ENCODE measurements at regions not wholly inside any gene's neighbourhood (a gene's known extent, or its start where the extent isn't known, plus 50 kb on each side); places are given as distances from the start of the nearest gene placed in this dataset.
A peak's percentile ranks its signal among the peaks of the same experiment; 100 is the strongest.

DNA sequence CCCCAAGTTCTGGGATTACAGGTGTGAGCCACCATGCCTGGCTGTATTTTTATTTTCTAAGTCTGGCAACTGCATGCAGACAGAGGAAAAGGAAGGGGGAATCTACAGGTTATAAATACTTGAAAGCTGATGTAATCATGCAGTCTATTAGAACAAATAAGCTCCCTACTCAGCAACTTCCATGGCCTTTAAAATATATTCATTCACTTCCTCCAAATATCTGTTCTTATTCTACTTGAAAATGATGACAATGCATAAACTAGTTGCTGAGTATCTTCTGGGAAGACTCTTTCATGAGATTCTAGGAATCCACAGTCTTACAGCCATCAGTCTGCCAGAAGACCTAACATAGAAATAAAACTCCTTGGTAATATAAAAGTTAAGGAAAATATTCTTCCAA is 66.9 kb upstream of the NCKAP5 start:
- Histone ChIP-seq H3K36me3 (ENCODE audit: insufficient read depth, low read length) (no peaks in the 10 kb centered on the region), H3K4me3 (ENCODE audit: insufficient read depth, low read length) (no peak overlapping the region), H3K4me1 (ENCODE audit: insufficient read depth, low read length) (peaks cover 10% of the 10 kb centered on the region), H3K27ac (ENCODE audit: low read depth, low read length) (no peak overlapping the region), H3K27me3 (ENCODE audit: insufficient read depth, low read length) (no peaks in the 10 kb centered on the region), H3K9me3 (ENCODE audit: low read depth, low read length) (no peaks in the 10 kb centered on the region), H3K79me2 (ENCODE audit: insufficient read depth, low read length) (no peaks in the 10 kb centered on the region), H2AFZ (ENCODE audit: low read length) (no peak overlapping the region), H4K20me1 (ENCODE audit: insufficient read depth, low read length) (no peaks in the 10 kb centered on the region), H3K4me2 (ENCODE audit: insufficient read depth, low read length) (no peak overlapping the region)
- DNase-seq (ENCODE audit: insufficient read length, low spot score, missing footprints) = no peak
- TF ChIP-seq, protein P1, sequence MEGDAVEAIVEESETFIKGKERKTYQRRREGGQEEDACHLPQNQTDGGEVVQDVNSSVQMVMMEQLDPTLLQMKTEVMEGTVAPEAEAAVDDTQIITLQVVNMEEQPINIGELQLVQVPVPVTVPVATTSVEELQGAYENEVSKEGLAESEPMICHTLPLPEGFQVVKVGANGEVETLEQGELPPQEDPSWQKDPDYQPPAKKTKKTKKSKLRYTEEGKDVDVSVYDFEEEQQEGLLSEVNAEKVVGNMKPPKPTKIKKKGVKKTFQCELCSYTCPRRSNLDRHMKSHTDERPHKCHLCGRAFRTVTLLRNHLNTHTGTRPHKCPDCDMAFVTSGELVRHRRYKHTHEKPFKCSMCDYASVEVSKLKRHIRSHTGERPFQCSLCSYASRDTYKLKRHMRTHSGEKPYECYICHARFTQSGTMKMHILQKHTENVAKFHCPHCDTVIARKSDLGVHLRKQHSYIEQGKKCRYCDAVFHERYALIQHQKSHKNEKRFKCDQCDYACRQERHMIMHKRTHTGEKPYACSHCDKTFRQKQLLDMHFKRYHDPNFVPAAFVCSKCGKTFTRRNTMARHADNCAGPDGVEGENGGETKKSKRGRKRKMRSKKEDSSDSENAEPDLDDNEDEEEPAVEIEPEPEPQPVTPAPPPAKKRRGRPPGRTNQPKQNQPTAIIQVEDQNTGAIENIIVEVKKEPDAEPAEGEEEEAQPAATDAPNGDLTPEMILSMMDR (IDR thresholded peaks at IDR 0.05; ENCODE audit: extremely low read depth, low read depth, low read length) = no peak

DNA sequence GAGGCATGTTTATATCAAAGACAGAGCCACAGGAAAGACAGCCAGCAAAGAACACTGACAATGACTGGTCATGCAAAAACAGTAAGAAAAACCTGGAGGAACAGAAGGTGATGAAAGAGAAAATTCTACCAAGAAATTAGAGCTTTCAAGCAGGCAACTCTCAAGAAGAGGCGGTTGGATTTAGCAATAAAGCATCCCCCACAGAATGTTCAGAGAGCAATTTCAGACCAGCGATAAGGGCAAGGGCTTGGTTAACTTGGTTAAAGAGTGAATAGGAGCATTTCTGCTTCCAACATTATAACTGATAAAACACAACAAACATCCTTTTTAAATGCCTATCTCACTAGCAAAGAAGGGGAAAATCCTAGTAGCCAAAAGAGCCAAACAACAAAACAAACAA is 68.0 kb upstream of the NCKAP5 start:
- Histone ChIP-seq H3K4me2 (ENCODE audit: insufficient read depth, low read length) (no peak overlapping the region), H3K79me2 (ENCODE audit: insufficient read depth, low read length) (no peaks in the 10 kb centered on the region)

DNA sequence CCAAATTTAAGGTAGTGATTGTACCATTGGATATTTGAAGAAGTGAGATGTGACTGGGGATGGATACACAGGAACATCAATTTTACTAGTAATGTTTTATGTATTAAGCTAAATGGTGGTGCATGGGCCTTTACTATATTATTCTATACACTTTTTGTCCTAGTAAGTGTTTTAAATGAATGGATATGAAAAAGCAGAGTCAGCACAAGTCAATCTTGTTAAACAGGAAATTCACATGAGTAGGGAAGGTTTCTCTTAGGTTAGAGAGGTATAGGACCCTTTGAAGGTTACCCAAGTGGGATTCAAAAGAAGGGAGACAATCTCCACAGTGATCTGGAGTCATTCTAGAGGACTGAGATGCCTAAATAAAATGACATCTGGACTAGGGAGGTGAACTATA is 71.8 kb upstream of the NCKAP5 start:
- TF ChIP-seq, protein P1 (IDR thresholded peaks at IDR 0.05; ENCODE audit: extremely low read depth, low read depth, low read length) = no peak
- Histone ChIP-seq H3K79me2 (ENCODE audit: insufficient read depth, low read length) (no peaks in the 10 kb centered on the region), H3K4me1 (ENCODE audit: insufficient read depth, low read length) (peaks cover 19% of the 10 kb centered on the region), H3K4me3 (ENCODE audit: insufficient read depth, low read length) (no peak overlapping the region), H3K9me3 (ENCODE audit: low read depth, low read length) (no peaks in the 10 kb centered on the region), H2AFZ (ENCODE audit: low read length) (no peak overlapping the region), H3K27me3 (ENCODE audit: insufficient read depth, low read length) (no peaks in the 10 kb centered on the region), H3K4me2 (ENCODE audit: insufficient read depth, low read length) (no peak overlapping the region), H3K27ac (ENCODE audit: low read depth, low read length) (no peak overlapping the region), H3K36me3 (ENCODE audit: insufficient read depth, low read length) (no peaks in the 10 kb centered on the region), H4K20me1 (ENCODE audit: insufficient read depth, low read length) (no peaks in the 10 kb centered on the region)
- DNase-seq (ENCODE audit: insufficient read length, low spot score, missing footprints) = no peak

More for the DNA sequence above, 68.0 kb upstream of the NCKAP5 start:
- Histone ChIP-seq H3K27me3 (ENCODE audit: insufficient read depth, low read length) (no peaks in the 10 kb centered on the region), H2AFZ (ENCODE audit: low read length) (no peak overlapping the region), H3K4me3 (ENCODE audit: insufficient read depth, low read length) (no peak overlapping the region), H4K20me1 (ENCODE audit: insufficient read depth, low read length) (no peaks in the 10 kb centered on the region), H3K27ac (ENCODE audit: low read depth, low read length) (no peak overlapping the region), H3K9me3 (ENCODE audit: low read depth, low read length) (no peaks in the 10 kb centered on the region), H3K4me1 (ENCODE audit: insufficient read depth, low read length) (peaks cover 10% of the 10 kb centered on the region), H3K36me3 (ENCODE audit: insufficient read depth, low read length) (no peaks in the 10 kb centered on the region)
- no peak for DNase-seq (ENCODE audit: insufficient read length, low spot score, missing footprints)
- TF ChIP-seq, protein P1 (IDR thresholded peaks at IDR 0.05; ENCODE audit: extremely low read depth, low read depth, low read length) = no peak

DNA sequence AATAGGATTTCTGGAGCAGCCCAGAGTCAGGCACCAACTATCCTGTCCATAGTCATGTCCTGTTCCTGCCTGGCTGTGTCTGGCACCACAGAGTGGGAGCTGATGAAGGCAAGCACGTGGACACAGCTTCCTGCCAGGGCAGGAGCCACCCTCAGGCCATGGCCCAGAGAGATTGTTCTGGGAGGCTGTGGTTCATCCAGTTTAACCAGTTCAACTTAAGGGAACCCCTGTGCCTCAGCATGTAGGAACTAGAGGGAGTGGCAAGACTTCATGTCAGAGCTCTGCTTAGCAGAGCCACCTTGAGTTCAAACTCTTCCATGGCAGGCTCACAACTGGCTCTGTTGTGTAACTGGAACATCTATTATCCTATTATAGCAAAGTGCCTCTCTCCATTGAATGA is 73.2 kb upstream of the NCKAP5 start:
- no peaks in the 10 kb centered on the region for H3K27me3 ChIP-seq (ENCODE audit: insufficient read depth, low read length)
- H3K36me3 ChIP-seq (ENCODE audit: insufficient read depth, low read length) = no peaks in the 10 kb centered on the region
- no peak overlapping the region for H3K4me2 ChIP-seq (ENCODE audit: insufficient read depth, low read length)
- H3K4me3 ChIP-seq (ENCODE audit: insufficient read depth, low read length) = no peak overlapping the region
- peak; percentile 42 for DNase-seq (ENCODE audit: insufficient read length, low spot score, missing footprints)
- no peaks in the 10 kb centered on the region for H3K79me2 ChIP-seq (ENCODE audit: insufficient read depth, low read length)
- H2AFZ ChIP-seq (ENCODE audit: low read length) = peak overlapping the region; percentile 49
- peaks cover 19% of the 10 kb centered on the region for H3K4me1 ChIP-seq (ENCODE audit: insufficient read depth, low read length)
- TF ChIP-seq, protein P1 (IDR thresholded peaks at IDR 0.05; ENCODE audit: extremely low read depth, low read depth, low read length) = peak; percentile 30
- H4K20me1 ChIP-seq (ENCODE audit: insufficient read depth, low read length) = no peaks in the 10 kb centered on the region
- no peaks in the 10 kb centered on the region for H3K9me3 ChIP-seq (ENCODE audit: low read depth, low read length)
- H3K27ac ChIP-seq (ENCODE audit: low read depth, low read length) = no peak overlapping the region
